GM21423 (cell line): ENCODE measurements at regions not wholly inside any gene's neighbourhood (a gene's known extent, or its start where the extent isn't known, plus 50 kb on each side); places are given as distances from the start of the nearest gene placed in this dataset.
"Not testable (repeated sequence)": the region's sequence is repeated elsewhere in the genome, so short reads cannot be mapped to it uniquely, and the experiment has no call there.

Source experiments
- ATAC-seq: cut with Tn5 transposase; IDR thresholded peaks from one replicate; pipeline ENCODE4 v1.9.1; 2021; ENCODE audit warnings: mild to moderate bottlenecking, moderate library complexity; ENCODE audit not compliant: unreplicated experiment

GRCh38 chr6:155828989-155829388 lies 373.4 kb upstream of the NOX3 start:
- no peak for ATAC-seq

GRCh38 chr6:155818698-155819097 lies 363.1 kb upstream of the NOX3 start:
- ATAC-seq: no peak

- ATAC-seq: no peak
These were observed 357.9 kb upstream of the NOX3 start for GRCh38 chr6:155813548-155813947.

GRCh38 chr6:155807243-155807642 lies 351.6 kb upstream of the NOX3 start:
- ATAC-seq: no peak

DNA sequence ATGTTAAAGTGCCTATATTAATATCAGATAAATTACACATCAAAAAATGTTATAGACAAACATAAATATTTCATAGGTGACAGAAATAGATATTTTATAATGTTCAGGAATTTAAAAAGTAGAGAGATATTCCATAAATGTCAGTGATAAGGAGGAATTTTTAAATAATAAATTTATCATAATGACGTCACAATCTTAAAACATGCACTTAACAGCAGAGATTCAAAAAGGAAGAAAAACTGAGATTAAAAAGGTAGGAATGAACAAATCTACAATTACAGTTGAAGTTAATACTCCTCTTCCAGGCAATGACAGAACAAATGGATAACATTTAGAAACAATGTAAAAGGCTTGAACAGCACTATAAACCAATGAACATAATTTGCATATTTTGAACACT lies 345.4 kb upstream of the NOX3 start:
- ATAC-seq: no peak

GRCh38 chr6:155798876-155799275 lies 343.2 kb upstream of the NOX3 start:
- ATAC-seq: not testable (repeated sequence)

DNA sequence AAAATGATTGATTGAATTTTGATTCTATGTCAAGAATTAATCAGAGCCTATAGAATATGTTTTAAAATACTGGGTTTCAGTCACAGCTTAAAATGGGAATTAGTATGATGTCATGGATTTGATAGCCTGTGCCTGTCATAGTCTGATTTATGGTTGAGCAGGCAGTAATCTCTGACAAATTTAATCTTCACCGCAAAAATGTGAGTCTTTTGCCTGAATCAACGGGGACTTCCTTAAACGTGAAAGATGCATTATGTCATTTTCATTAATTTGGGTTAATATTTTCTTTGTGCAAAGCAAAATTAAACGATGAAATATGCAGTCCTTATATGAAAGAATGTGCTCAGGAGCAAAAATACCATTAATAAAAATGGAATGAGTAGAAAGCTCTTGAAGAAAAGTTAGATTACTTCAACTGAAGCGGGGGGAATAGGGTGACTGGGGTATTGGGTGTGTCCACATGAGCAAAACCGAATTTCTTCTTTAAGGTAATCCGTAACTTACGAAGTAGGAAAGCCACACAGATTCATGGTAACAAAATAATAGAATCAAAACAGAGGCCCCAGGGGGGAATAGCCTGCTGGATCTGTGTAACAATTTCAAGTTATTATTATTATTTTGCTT lies 339.6 kb upstream of the NOX3 start:
- ATAC-seq: no peak

DNA sequence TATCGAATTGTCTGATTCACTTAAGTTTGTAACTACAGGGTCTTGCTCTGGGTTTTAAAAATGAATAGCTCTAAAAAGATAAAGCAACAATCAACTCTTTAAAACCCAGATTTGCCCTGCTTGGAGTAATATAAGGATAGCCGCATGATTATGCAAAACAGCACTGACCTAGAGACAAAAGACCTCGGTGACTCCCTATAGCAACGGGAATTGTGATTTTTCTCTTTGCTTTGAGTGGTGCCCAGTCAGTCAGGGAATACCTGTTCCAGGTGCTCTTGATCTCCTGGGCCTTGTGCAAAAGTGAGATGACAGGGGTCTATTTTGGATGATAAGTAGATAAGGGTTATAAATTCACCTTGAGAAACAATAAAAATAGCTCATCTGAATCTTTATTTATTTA lies 336.3 kb upstream of the NOX3 start:
- ATAC-seq: no peak

DNA sequence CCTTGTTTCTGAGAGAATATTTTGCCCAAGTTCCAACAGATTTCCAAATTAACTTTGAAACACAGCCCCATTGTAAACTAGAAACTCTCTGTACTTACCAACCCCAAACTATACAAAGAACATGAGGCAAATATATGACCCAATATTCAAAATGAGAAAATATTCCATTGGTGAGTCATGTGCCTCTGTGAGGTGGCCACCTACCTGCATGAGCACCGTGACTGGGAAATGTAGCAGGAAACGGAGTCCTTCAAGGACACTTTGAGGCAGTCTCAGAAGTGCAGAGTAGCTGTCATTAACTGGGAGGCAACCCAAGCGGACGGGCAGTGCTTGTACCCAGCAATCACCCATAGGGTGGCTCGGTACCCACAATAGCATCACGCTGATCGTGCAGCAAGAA lies 335.5 kb upstream of the NOX3 start:
- no peak for ATAC-seq

GRCh38 chr6:155787168-155787567 lies 331.5 kb upstream of the NOX3 start:
- no peak for ATAC-seq

- ATAC-seq: no peak
These were observed 330.9 kb upstream of the NOX3 start for GRCh38 chr6:155786528-155786927.

DNA sequence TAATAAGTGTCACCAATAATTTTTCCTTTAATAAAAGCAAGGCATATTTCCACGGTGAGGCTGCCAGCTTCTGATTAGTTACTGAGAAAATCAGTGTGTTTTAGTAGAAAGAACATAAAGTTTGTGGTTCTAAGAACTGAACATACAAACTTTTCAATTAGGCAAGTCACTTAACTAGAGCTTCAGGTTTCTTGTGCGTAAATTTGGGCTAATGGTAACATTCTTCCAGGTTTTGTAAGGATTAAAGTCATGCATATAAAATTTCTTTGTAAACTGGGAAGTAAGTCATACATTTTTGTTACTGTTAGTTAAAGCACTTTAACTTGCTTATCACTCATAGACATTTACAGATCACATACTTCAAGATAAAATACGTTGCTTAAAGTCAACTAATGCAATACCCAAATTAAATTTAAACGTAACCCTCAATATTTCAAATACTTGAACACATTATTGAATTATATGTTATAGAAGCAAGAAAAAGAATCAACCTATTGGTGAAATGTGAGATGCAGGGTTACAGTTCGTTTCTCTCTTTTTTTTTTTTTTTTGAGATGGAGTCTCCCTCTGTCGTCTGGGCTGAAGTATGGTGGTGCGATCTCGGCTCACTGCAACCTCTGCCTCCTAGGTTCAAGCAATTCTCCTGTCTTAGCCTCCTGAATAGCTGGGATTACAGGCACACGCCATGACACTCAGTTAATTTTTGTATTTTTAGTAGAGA lies 327.3 kb upstream of the NOX3 start:
- ATAC-seq: no peak

DNA sequence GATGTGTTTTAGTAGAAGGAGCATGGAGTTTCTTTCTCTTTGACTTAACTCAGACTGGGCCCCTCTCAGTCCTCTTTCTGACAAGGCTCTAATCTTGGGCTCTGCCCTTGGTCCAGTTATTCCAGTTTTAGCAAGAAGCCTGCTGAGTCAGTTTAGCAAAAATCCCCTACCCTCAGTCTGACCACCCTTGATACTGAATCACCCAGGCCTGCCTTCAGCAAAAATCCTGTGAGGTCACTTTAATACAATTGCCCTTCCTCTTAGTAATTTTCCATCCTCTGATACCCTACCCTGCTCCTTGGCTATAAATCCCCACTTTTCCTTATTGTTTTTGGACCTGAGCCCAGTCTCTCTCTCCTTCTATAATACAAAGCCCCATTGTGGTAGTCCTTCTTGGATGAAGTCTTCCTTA lies 326.7 kb upstream of the NOX3 start:
- no peak for ATAC-seq

DNA sequence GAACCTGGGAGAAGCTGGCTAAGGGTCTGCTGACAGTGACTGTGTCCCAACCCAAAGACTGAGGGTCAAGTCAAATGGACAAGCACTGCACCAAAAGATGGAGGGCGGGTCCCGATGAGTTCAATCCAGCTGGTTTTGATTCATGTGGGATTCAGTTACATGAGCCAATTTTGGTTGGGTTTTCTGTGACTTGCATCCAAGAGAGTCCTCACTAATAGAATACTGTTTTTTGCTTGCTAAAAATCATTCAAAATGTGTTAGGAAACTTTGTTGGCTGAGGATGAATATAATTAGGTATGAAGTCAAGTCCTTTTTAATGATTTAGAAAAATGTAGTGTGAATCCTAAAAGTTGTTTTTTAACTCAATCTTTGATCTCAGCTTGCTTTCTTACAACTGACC lies 323.8 kb upstream of the NOX3 start:
- ATAC-seq: no peak

GRCh38 chr6:155778336-155778735 lies 322.7 kb upstream of the NOX3 start:
- ATAC-seq: no peak

GRCh38 chr6:155771822-155772221 lies 316.2 kb upstream of the NOX3 start:
- no peak for ATAC-seq

- no peak for ATAC-seq
These were observed 315.2 kb upstream of the NOX3 start for GRCh38 chr6:155770856-155771255.

- ATAC-seq: no peak
These were observed 314.7 kb upstream of the NOX3 start for GRCh38 chr6:155770313-155770712.

DNA sequence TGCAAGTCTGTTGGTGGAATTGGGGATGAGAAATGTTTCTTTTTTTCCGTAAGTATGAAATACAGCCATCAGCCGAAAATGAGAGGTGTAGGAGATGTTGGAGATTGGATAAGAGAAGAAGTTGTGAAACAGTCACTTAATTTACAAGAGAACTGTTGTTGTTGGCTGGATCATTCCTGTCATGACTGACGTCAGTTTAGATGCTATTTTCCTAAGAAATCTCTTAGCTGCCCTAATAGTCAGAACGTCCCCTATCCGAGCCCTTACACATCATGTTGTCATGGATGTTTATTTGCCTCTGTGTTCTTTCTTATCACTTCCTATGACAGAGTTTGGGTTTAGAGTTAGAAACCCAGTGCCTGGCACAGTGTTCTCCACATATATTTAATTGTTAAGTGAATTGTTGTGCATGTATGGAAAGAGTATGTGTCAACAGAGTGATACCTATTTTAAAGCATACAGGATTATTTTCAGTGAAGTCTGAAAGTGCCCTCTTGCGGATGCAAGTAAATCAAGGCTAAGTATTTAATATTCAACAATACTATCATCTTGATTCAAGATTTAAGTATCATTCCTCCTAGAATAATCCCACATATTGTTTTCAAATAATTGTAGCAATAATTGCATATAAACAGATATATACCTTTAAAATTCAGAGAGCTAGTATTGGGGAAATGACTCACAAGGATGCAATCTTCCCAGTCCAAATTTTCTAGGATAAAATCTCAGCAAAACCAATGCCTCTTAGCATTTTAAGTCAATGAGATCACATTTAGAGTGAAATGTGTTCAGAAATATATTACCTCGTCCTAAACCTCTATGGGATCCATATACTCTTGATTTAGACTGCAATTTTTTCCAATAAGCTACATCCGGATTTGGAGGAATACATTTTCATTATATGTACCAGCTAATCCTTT lies 309.9 kb upstream of the NOX3 start:
- ATAC-seq: no peak

DNA sequence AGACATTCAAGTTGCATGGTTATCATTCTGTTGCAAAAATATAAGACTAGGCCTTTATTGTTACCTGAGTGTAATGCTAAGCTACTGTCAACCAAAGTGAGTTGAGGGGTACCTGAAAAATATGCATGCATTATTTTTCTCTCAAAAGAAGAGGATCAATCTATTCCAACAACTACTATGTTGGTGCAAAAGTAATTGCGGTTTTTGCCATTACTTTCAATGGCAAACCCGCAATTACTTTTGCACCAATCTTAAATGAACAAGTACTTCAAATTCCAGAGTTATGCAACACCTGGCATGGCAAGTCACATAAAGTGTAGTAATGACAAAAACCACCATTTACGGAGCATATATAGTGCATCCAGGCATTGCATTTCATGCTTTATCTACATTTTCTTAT lies 307.0 kb upstream of the NOX3 start:
- ATAC-seq: no peak

GRCh38 chr6:155755452-155755851 lies 299.8 kb upstream of the NOX3 start:
- ATAC-seq: no peak

DNA sequence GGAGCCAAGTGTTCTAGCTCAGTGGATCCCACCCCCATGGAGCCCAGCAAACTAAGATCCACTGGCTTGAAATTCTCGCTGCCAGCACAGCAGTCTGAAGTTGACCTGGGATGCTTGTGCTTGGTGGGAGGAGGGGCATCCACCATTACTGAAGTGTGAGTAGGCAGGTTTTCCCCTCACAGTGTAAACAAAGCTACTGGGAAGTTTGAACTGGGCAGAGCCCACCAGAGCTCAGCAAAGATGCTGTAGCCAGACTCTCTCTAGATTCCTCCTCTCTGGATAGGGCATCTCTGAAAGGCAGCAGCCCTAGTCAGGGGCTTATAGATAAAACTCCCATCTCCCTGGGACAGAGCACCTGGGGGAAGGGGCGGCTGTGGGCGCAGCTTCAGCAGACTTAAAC lies 293.1 kb upstream of the NOX3 start:
- ATAC-seq: not testable (repeated sequence)
